Limb (tissue), 2 donors: ENCODE measurements at regions not wholly inside any gene's neighbourhood (a gene's known extent, or its start where the extent isn't known, plus 50 kb on each side); places are given as distances from the start of the nearest gene placed in this dataset.
"Not testable (repeated sequence)": the region's sequence is repeated elsewhere in the genome, so short reads cannot be mapped to it uniquely, and the experiment has no call there.

Experiments used
- DNase-seq, 2 donors: peaks; one replicate each; pipeline ENCODE4 v3.0.0-alpha.2; 2016; ENCODE audit errors: extremely low spot score in 2 of 2

DNA sequence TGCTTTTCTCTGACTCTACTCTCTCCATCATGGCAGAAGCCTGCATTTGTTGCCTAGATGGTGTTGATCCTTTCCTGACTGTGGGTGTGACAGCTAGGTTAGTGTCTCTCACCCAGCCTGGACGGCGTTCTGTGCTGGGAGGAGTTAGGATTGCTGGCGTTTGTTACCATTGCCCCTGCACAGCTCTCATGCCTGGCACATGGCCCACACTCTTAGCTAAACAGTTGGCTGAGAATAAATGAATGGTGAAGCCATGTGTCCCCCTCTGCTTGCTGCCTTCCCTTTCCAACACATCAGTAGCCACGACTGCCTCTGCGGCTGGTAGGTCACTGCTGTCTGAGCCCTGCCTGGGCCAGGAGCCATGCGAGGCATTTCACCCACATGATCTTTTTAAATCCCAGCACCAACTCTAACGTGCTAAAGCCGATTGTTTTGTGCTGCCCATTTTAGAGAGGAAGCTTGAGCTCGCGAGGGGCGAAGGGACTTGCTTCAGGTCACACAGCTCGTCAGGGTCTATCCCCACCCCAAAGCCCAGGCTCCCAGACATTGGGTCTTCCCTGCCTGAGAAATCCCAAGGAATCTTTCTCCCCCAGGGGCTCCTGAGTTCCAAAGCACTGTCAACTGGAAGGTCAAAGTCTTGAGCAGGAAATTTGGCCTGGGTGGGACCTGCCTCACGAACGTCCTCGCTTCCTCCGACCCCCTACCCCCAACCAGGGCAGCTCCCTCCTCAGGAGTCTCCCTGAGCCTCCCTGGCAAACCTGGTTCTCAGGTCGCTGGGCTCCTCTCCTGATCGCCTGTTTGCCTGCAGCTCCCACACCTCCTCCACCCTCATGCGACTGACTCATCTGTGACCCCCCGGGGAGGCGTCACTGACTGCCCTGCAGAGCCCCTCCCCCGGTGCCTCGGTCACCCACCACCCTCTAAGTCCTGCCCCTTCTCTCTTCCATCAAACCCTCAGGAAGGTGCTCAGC lies 271.7 kb upstream of the C1orf174 start:
- DNase-seq: no peak

DNA sequence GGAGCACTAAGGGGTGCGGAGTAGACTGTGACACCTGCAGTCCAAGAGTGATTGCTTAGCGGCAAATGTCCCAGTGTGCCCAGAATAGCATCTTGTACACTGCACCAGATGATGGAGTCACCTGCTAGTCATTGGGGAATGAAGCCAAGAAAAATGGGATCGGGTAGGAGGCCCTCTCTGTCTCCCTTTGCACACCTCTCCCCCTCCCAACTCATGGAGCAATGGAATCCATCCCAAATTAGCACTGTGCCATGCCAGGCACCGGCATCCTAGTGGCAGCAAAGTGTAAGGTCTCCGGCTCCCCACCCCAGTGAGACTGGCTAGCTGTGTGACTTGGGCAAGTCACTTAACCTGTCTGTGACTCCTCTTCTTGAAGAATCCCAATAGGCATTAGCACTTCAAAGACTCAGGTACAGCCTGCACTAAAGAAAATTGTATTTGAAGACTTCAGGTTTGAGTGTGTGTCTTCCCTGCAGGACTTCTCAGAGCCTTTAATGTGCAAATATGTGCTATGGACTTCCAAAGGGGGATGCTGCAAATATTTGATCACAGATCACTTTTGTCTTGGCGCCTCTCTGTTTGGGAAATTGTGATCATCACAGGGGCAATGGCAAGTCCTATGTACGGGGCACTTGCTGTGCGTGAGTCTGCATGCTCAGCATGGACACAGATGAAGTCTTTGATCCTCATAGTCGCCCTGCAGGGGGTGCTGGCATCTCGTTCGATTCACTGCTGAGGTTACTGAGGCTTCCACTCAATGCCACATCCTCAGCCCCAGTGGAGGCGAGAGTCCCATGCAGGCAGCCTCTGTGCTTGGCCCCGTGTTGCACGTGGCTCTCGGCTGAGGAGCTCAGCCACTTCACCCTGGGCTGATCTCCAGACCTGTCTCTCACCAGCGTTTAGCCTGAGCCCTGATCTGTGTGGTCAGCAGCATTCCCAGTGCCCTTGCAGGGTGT lies 272.9 kb upstream of the C1orf174 start:
- DNase-seq: no peak

DNA sequence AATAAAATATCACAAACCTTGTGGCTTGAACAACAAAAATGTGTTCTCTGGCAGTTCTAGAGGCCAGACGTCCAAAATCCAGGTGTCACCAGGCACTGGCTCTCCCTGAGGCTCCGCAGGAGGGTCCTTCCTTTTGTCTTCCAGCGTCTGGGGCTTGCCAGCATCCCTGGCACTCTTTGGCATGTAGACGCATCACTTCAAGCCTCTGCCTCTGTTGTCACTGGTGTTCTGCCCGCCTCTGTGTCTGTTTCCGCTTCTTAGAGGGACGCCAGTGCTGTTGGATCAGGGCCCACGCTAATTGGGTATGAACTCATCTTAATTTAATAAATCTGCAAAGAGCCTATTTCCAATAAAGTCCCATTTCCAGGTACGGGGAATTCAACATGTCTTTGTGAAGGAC lies 273.7 kb upstream of the C1orf174 start:
- DNase-seq: no peak

DNA sequence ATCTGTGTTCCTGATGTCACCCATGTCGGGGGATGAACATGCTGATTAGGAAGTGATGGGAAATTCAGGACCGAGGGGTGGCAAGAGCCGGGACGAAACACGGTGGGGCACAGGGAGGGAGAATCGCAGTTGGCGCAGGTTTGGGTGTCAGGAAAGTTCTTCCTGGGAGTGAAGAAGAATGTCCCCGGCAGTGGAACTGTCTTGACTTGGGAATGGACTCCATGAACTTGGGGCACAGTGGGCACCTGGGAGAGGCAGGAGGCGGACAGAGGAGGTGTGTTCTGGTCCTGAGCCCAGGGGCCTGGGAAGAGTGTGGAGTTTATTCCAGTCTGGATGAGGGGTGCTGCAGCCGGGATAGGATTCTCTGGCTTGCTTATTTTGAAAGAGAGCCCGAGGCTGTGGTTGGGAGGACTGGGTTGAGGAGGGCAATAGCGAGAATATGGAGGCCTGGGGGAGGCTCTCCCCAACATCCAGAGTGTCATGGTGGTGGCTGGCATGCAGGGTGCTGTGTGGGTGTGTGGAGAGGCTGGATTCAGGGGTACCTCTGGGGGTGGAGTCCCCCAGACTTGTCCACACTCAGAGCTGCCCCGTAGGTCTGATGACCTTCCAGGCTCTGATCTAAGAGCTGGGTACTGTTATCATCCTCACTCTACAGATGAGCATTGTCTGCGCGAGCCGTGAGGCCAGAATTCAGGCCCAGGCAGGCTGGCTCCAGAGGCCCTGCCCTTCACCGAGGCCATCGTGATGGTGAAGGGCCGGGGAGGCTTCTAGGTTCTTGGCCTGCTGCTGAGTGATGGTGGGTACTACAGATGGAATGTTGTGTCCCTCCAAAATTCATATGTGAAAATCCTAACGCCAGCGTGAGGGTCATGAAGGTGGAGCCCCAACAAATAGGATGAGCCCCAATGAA lies 274.5 kb upstream of the C1orf174 start:
- DNase-seq: no peak

DNA sequence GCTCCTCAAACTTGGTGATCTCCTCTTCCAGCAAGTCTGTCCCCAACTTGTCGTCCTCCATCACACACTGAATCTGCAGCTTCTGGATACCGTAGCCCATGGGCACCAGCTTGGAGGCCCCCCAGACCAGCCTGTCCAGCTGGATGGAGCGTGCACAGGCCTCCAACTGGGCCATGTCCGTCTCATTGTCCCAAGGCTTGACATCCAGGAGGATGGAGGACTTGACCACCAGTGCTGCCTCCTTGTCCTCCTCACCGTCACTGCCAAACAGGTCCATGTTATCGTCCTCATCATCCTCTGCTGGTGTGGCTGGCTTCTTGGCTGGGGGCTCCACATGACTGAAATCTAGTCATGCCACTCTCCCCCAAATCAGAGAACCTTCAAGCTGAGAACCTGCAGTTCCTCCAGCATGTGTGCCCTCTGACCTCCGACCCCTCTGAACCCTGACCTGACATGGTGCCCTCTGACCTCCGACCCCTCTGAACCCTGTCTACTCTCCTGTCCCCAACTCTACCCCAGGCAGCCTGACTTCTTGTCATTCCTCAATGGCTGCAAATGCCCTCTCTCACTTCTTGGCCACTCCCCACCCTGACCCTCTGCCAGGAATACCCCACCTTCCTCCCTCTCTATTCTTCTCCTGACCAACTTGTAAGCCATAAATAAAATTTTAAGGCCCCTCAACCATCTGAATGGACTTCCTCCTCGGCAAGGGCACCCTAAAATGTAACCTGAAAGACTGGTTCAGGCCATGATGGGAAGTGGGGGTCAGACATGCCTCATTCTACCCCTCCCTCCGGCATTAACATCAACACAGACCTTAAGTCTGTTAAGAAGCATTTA lies 275.7 kb upstream of the C1orf174 start:
- DNase-seq: no peak

DNA sequence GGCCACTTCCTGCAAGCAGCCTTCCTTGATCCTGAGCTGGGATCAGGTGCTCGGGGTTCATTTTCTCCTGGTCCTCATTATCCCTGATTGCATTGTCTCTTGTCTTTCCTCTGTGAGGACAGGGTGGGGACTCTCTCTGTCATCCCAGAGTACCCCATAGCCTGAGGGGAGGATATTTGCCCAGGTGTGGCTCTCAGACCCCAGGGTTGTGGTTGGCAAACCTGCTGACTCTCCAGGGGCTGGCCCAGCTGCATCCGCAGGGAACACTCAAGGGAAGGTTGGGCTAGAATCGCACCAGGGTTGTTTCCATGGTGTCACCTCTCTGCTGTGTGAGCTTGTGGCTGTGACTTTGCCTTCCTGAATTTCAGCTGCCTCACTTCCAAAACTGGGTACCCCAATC lies 276.8 kb upstream of the C1orf174 start:
- no peak for DNase-seq

DNA sequence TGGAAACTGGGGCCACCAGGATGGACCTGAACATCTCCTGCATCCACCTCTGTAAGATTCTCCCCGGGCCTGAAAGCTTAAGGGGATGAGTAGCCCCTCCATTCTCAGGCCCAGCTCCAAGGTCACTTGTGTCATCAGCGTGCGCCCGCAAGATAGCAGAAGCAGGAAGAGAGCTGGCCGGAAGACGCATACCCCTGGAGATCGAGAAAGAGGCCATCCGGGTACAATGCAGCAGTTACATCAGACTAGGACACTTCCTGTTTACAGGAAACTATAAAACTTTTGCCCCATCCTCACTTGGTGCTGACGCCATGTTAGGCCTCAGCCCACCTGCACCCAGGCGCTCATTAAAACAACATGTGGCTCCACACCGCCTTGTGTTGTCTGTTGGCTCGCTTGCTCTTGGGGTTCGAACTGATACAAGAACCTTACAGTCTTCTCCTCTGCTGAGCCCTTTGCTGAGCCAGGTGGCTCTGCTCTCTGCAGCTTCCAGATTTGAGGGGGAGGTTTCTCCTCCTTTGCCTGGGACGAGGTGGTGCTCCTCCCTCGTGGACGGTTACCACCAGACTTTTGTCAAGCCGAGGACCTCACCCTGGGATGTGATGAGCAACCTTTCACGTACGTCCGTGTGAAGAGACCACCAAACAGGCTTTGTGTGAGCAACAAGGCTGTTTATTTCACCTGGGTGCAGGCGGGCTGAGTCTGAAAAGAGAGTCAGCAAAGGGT lies 277.5 kb upstream of the C1orf174 start:
- DNase-seq: no peak

DNA sequence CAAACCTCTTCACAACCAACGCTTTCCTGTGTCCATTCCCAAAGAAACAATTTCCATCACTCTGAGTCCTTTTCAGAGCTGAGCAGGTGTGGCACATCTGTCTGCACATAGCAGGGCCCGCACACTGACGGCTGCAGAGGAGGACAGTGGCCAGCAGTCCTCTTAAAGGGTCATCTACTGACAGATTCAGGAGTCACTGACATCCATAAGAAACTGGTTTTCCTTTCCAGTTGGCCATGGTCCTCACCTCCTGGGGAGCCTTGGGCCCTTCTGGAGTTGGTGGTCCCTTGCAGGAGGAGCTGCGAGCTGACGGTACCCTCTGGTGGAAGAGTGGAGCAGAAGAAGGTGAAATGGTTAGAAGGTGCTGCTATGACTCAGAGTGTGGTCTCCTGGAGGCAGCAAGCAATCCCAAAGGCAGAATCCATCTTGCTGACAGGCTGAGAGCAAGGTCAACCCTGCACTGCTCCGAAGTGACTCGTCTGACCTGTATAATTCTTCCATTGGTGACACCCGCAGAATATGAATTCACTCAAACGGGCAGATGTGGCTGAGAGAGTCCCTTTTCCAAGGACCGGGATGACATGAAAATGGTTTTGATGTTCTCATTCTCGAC lies 278.5 kb upstream of the C1orf174 start:
- DNase-seq: no peak

DNA sequence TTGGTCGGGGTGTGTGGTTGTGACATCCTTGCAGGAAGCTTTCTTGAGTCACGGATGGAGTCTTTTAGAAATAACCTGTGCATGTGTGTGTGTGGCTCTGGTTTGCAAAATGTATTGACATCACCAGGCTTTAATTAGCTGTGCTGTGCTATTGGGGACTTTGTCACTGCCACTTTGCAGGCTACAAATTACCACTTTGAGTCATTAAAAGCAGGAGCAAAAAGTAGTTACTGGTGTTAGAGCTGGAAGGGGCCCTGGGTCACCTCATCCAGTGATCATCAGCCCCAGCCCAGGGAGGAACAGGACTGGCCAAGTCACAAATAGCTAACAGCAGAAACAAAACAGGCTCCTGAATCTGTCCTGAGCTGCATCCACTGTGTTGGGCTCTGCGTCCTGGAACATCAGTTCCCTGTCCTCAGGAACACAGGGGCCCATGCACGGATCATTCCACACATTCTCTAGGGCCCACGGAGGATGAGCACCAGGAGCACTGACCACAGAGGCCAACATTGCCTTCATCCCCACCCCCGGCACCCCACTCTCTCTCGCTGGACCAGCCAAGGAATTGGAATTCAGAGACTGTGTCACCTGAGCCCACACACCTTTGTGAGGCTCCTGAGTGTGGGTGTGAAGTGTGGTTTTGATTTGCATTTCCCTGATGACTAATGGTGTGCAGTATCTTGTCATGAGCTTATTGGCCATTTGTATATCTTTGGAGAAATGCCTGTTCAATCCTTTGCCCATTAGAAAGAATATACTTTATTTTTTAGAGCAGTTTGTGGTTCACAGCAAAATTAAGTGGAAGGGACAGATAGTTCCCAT lies 280.1 kb upstream of the C1orf174 start:
- no peak for DNase-seq

DNA sequence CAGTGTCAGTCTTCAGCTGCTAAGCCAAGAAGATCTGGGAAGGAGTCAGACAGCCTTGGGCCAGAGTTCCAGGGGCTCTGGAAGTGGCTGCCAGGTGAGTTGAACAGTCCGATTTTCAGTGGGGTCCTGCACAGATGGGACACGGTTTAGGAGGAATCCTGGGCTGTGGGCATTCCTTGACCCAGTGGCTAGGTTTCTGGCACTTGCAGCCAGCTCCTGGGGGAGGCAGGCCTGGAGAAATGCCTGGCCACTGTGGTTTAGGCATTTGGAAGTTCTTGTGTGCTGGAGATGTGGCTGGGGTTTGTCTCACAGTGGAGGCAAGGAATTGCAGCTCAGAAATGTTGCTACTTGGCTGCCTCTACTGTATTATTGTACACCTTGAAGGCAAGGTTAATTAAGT lies 286.4 kb upstream of the C1orf174 start:
- not testable (repeated sequence) for DNase-seq

DNA sequence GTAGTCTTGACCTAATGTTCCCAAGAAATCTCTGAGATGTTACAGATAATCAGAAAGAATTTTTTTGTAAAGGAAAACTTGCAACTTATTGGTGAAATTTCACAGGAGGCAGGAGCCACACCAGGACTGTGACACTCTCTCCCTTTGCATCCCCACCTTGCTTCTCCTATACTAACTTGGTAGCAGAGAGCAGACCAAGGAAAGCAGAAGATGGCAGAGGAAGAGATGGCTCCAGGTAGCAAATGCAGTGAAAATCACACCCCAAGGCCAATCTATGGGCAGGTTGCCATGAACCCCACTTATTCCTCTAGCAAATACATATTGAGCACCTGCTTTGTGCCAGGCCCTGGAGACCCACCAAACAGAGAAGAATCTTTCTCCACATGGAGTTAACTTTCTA lies 303.4 kb upstream of the C1orf174 start:
- no peak for DNase-seq

DNA sequence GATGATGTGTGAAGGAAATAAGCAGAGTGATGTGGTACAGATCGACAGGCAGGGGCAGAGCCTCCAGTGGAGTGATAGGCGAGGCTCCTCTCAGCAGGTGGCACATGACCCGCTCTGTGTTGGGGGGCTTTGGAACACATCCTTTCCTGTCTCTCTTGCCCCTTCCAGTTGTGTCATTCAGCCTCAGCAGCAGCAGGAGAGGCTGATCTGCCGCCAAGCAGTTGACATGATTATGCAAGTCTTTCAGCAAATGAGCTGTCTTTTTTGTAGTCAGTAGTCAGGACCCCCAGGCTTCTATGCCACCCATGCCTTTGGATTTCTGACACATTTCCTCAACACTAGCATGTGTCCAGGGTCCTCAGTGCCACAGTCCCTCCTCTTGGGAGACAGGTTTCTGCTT lies 307.1 kb upstream of the C1orf174 start:
- no peak for DNase-seq

DNA sequence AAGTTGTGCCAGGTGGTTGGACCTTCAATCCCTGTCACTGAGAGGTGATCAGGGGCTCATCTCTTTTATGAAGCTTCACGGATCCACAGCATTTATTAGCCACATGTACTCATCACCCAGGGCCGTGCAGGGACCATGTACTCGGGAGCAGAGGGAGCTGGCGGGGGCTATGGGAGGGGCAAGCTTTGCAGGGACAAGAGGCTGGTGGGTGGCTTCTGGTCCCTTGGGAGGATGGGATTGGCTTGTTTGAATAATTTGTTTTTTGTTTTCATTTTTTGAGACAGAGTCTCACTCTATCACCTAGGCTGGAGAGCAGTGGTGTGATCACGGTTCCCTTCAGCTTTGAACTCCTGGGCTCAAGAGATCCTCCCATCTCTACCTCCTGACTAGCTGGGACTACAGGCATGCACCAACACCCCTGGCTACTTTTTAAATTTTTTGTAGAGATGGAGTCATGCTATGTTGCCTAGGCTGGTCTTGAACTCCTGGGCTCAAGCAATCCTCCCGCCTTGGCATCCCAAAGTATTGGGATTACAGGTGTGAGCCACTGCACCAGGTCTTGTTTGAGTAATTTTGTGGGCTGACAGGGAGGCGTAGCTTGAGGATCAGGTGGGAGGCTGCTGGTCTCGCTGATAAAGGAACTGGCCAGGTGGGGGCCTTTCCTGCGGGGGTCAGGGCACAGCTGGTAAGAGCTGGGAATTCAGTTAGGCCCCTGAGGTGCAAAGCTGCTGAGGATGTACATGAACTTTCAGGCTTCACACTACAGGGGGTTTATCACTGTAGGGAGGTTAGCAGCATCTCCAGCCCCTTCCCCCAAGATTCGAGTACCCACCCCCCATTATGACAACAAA lies 308.0 kb upstream of the C1orf174 start:
- no peak for DNase-seq

DNA sequence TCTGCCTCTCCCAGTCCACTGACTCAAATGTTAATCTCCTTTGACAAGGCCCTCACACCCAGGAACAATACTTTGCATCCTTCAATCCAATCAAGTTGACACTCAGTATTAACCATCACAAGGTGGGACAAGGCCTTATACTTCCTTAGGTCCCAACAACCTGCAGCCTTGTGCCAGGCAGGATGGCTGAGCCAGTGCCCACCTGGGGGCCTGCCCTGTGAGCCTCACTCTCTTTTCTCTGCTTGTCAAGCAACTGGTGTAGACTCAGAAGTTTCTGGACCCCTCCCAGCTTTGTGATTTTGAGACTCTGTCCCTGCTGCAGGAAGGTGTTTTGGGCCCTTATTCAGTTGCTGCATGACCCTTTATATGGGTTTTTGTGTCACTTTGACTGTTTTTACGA lies 310.0 kb upstream of the C1orf174 start:
- no peak for DNase-seq

DNA sequence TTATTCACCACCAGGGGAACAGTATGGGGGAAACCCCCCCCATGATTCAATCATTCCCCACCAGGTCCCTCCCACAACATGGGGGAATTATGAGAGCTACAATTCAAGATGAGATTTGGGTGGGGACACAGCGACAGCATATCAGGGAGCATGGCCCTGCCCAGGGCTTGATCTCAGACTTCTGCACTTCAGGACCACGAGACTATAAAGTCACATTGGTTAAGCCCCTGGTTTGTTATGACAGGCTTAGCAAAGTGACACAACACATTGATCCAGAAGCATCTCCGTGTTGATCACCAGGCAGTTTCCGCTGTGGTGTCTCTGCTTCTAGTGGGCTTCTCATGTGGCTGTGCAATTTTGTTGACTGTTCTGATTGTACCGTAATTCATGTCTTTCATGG lies 312.7 kb upstream of the C1orf174 start:
- DNase-seq: no peak

DNA sequence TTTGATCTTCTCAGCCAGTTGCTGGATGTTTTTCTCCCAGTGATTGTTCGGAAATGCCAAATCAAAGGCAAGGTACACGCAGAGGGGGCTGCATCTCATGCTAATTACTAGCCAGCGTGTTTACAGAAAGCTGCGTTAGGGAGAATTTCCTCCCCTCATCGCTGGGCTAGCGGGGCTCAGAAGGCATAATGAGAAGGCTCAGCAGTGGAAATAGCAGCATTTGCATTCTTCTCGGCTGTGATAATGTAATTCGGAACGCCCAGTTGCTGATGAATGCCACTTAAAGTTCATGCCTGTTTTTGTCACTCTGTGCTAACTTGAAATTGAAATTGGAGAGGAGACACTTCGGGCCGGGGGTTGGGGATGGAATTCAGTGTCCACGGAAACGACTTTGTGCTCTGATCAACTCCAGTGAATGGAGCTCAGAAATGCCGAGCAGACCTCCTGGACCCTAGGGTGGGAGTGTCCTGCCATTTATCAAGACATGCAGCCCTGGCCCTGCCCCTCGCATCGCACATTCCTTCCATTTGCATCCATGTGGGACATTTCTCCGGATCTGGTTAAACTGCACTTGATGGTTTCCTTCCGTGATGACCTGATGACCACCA lies 313.4 kb upstream of the C1orf174 start:
- DNase-seq: no peak

DNA sequence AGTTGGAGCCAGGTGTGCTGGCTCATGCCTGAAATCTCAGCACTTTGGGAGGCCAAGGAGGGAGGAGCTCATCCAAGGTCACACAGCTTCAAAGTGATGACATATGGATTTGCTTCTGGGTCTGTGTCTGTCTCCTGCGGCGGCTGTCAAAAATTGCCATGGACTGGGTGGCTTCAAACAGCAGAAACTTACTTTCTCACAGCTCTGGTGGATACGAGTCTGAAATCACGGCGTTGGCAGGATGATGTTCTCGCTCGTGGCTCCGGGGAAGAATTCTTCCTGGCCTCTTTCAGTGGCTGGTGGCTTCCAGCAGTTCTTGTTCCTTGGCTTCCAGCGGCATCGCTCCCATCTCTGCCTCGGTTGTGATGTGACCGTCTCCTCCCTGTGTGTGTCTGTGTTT lies 314.8 kb upstream of the C1orf174 start:
- DNase-seq: no peak
